ENCODE measurements at regions not wholly inside any gene's neighbourhood (a gene's known extent, or its start where the extent isn't known, plus 50 kb on each side); places are given as distances from the start of the nearest gene placed in this dataset.
"Not testable (repeated sequence)": the region's sequence is repeated elsewhere in the genome, so short reads cannot be mapped to it uniquely, and the experiment has no call there.

- intact Hi-C loops (cut with DNase I); H3K27ac ChIP-seq; H3K9me3 ChIP-seq; DNase-seq; H3K4me3 ChIP-seq; H3K36me3 ChIP-seq: not testable (repeated sequence)
- Histone ChIP-seq H3K4me1 (peaks cover 0 to 11% (median 8%) of the 10 kb centered on the region in 4 donors), H3K27me3 (peaks cover 7 to 42% (median 13%) of the 10 kb centered on the region in 3 donors)
- WGBS, 2 donors = 58 to 59% methylated on average over 1 of the region's 1 CpG
Measured at GRCh38 chr9:41075671-41076070, 52.8 kb downstream of the FOXD4L6 start.

GRCh38 chr9:41074356-41074942 is 54.0 kb downstream of the FOXD4L6 start:
- H3K27ac ChIP-seq = peak overlapping the region; percentile 50 to 61 (median 58)
- peak overlapping the region; percentile 31 to 73 (median 50) for H3K4me3 ChIP-seq
- WGBS, 2 donors = 6 to 7% methylated on average over 63 of the region's 63 CpGs
- peak; percentile 71 for DNase-seq
- H3K4me1 ChIP-seq = peaks cover 0 to 11% (median 8%) of the 10 kb centered on the region in 4 donors
- H3K9me3 ChIP-seq; H3K36me3 ChIP-seq; intact Hi-C loops (cut with DNase I): not testable (repeated sequence)
- peaks cover 7 to 42% (median 13%) of the 10 kb centered on the region in 3 donors for H3K27me3 ChIP-seq

GRCh38 chr9:41073471-41074243 is 54.8 kb downstream of the FOXD4L6 start:
- H3K9me3 ChIP-seq; H3K36me3 ChIP-seq; intact Hi-C loops (cut with DNase I): not testable (repeated sequence)
- peaks cover 7 to 42% (median 13%) of the 10 kb centered on the region in 3 donors for H3K27me3 ChIP-seq
- H3K4me1 ChIP-seq = peaks cover 0 to 11% (median 8%) of the 10 kb centered on the region in 4 donors
- H3K4me3 ChIP-seq = peak overlapping the region; percentile 31 to 73 (median 50)
- 23 to 31% methylated on average over 38 of the region's 39 CpGs for WGBS, 2 donors
- H3K27ac ChIP-seq = peak overlapping the region in 3 of 4 donors; percentile 41 to 61 (median 58)
- peak; percentile 62 for DNase-seq

GRCh38 chr9:41064125-41064795 is 64.2 kb downstream of the FOXD4L6 start:
- H3K27me3 ChIP-seq; H3K4me3 ChIP-seq; H3K36me3 ChIP-seq; H3K9me3 ChIP-seq; DNase-seq; intact Hi-C loops (cut with DNase I); H3K4me1 ChIP-seq: not testable (repeated sequence)
- peak overlapping the region in 1 of 4 donors; percentile 8 for H3K27ac ChIP-seq
- WGBS, 2 donors = 26 to 50% methylated on average over 8 of the region's 8 CpGs

- H3K27ac ChIP-seq; H3K4me3 ChIP-seq; H3K36me3 ChIP-seq; H3K4me1 ChIP-seq; H3K9me3 ChIP-seq; DNase-seq; intact Hi-C loops (cut with DNase I); H3K27me3 ChIP-seq: not testable (repeated sequence)
- WGBS, 2 donors = 83 to 88% methylated on average over 5 of the region's 5 CpGs
Measured at GRCh38 chr9:41063243-41063642, 65.2 kb downstream of the FOXD4L6 start.

GRCh38 chr9:41059603-41060002 is 68.9 kb downstream of the FOXD4L6 start:
- not testable (repeated sequence) for H3K27me3 ChIP-seq

GRCh38 chr9:41053666-41054363 is 74.7 kb downstream of the FOXD4L6 start:
- intact Hi-C loops (cut with DNase I); H3K36me3 ChIP-seq; H3K9me3 ChIP-seq; H3K4me3 ChIP-seq; DNase-seq; H3K27me3 ChIP-seq; H3K27ac ChIP-seq; H3K4me1 ChIP-seq: not testable (repeated sequence)
- WGBS, 2 donors = 53 to 67% methylated on average over 4 of the region's 4 CpGs

More at GRCh38 chr9:41059603-41060002, 68.9 kb downstream of the FOXD4L6 start:
- intact Hi-C loops (cut with DNase I); H3K27ac ChIP-seq; H3K36me3 ChIP-seq; H3K9me3 ChIP-seq; DNase-seq; H3K4me1 ChIP-seq; H3K4me3 ChIP-seq: not testable (repeated sequence)
- WGBS, 2 donors = 88 to 91% methylated on average over 1 of the region's 1 CpG

- DNase-seq; H3K27me3 ChIP-seq; H3K27ac ChIP-seq; H3K4me1 ChIP-seq; H3K9me3 ChIP-seq; intact Hi-C loops (cut with DNase I); H3K36me3 ChIP-seq; H3K4me3 ChIP-seq: not testable (repeated sequence)
- WGBS, 2 donors = 96% methylated on average over 2 of the region's 2 CpGs; no CpG with 5 or more reads in 1 of the 2 donors
Measured at GRCh38 chr9:41048672-41049071, 79.8 kb downstream of the FOXD4L6 start.

GRCh38 chr9:41047792-41048191 is 80.7 kb downstream of the FOXD4L6 start:
- H3K4me1 ChIP-seq; H3K27ac ChIP-seq; intact Hi-C loops (cut with DNase I); H3K4me3 ChIP-seq; H3K36me3 ChIP-seq; H3K27me3 ChIP-seq; H3K9me3 ChIP-seq; DNase-seq: not testable (repeated sequence)

- H3K27me3 ChIP-seq; intact Hi-C loops (cut with DNase I); H3K36me3 ChIP-seq; H3K27ac ChIP-seq; H3K4me3 ChIP-seq; H3K4me1 ChIP-seq; DNase-seq; H3K9me3 ChIP-seq: not testable (repeated sequence)
- WGBS, 2 donors = 89 to 91% methylated on average over 2 of the region's 2 CpGs
Measured at GRCh38 chr9:41044930-41045329, 83.6 kb downstream of the FOXD4L6 start.

- H3K4me1 ChIP-seq; H3K27me3 ChIP-seq; H3K36me3 ChIP-seq; DNase-seq; intact Hi-C loops (cut with DNase I); H3K9me3 ChIP-seq; H3K27ac ChIP-seq; H3K4me3 ChIP-seq: not testable (repeated sequence)
- no CpG with 5 or more reads among the region's 1 CpG for WGBS, 2 donors
Measured at GRCh38 chr9:41043433-41043832, 85.0 kb downstream of the FOXD4L6 start.

GRCh38 chr9:41042111-41042510 is 86.4 kb downstream of the FOXD4L6 start:
- H3K27ac ChIP-seq; DNase-seq; H3K27me3 ChIP-seq; H3K9me3 ChIP-seq; H3K4me1 ChIP-seq; intact Hi-C loops (cut with DNase I); H3K36me3 ChIP-seq; H3K4me3 ChIP-seq: not testable (repeated sequence)
- WGBS, 2 donors = 47 to 66% methylated on average over 4 of the region's 4 CpGs

Measured in sigmoid colon (tissue), 6 donors.